H1 (cell line): ENCODE measurements at regions not wholly inside any gene's neighbourhood (a gene's known extent, or its start where the extent isn't known, plus 50 kb on each side); places are given as distances from the start of the nearest gene placed in this dataset.

Source experiments
- CTCF ChIA-PET: fragments of 300-600 bp; sonication (Branson Sonifier 250); formaldehyde crosslinking; loops from one replicate; lab custom pipeline; 2021; ENCODE audit not compliant: partially characterized antibody; lab: Charles Lee
- POLR2A ChIA-PET: fragments of 300-600 bp; sonication (Branson Sonifier 250); formaldehyde crosslinking; loops from one replicate; lab custom pipeline; 2021; ENCODE audit warnings: inconsistent platforms; ENCODE audit not compliant: partially characterized antibody; lab: Charles Lee
- DNase-seq, 2 experiments: peaks; one replicate each; pipeline versions ENCODE4 v3.0.0 to v3.0.0-alpha.2; 2010 to 2022; ENCODE audit warnings: low spot score in 2 of 2, low read depth in 1 of 2, mixed read lengths in 1 of 2
- FAIRE-seq: peaks from 2 replicates; lab custom pipeline; 2011; peaks lifted over from hg19 to GRCh38; lab: Jason Lieb, UNC
- H2AFZ ChIP-seq: 2 replicates; pipeline ENCODE4 v1.8.1; 2012; ENCODE audit warnings: low read length, inconsistent platforms
- H2AK5ac ChIP-seq: 2 replicates; pipeline ENCODE4 v1.6.1; 2013; ENCODE audit warnings: low read depth, low read length
- H2BK120ac ChIP-seq: replicated peaks from 2 replicates; pipeline ENCODE3; 2013; ENCODE audit warnings: low read depth, low read length, inconsistent platforms
- H2BK12ac ChIP-seq: 2 replicates; pipeline ENCODE4 v1.6.1; 2013; ENCODE audit warnings: low read depth, low read length
- H2BK15ac ChIP-seq: 2 replicates; pipeline ENCODE4 v1.6.1; 2013; ENCODE audit warnings: low read length
- H2BK20ac ChIP-seq: 2 replicates; pipeline ENCODE4 v1.6.1; 2013; ENCODE audit warnings: low read length
- H2BK5ac ChIP-seq: 2 replicates; pipeline ENCODE4 v1.6.1; 2013; ENCODE audit warnings: low read depth, low read length
- H3K14ac ChIP-seq: 2 replicates; pipeline ENCODE4 v1.6.1; 2013; ENCODE audit warnings: inconsistent platforms; ENCODE audit not compliant: insufficient read length
- H3K18ac ChIP-seq: 2 replicates; pipeline ENCODE4 v1.6.1; 2013; ENCODE audit warnings: low read length; ENCODE audit errors: extremely low read depth
- H3K23ac ChIP-seq: 2 replicates; pipeline ENCODE4 v1.6.1; 2013; ENCODE audit warnings: inconsistent platforms; ENCODE audit not compliant: insufficient read length
- H3K23me2 ChIP-seq: 2 replicates; pipeline ENCODE4 v1.6.1; 2013; ENCODE audit warnings: low read depth, low read length
- H3K27ac ChIP-seq: 2 replicates; pipeline ENCODE4 v1.6.1; 2011; ENCODE audit warnings: low read depth, low read length, inconsistent platforms
- H3K27me3 ChIP-seq, 4 experiments: replicated peaks in 1 of 4; 1 replicate in 1 of 4; 2 replicates in 3 of 4; pipeline versions ENCODE4 v1.6.1 to v1.8.1; 2011 to 2013; ENCODE audit warnings: low read length in 3 of 4, mild to moderate bottlenecking in 3 of 4, inconsistent platforms in 2 of 4, mixed read lengths in 2 of 4, moderate library complexity in 1 of 4; ENCODE audit not compliant: control insufficient read depth in 3 of 4, insufficient read depth in 3 of 4; ENCODE audit errors: extremely low read depth in 1 of 4
- H3K36me3 ChIP-seq, 4 experiments: 2 replicates each; pipeline versions ENCODE4 v1.6.1 to v1.8.1; 2011 to 2013; ENCODE audit warnings: mild to moderate bottlenecking in 4 of 4, low read length in 3 of 4, moderate library complexity in 2 of 4, control low read depth in 1 of 4, inconsistent platforms in 1 of 4; ENCODE audit not compliant: insufficient read depth in 4 of 4, control insufficient read depth in 2 of 4
- H3K4ac ChIP-seq: replicated peaks from 2 replicates; pipeline ENCODE3; 2013; ENCODE audit warnings: low read length, low read depth, mixed read lengths, inconsistent platforms; ENCODE audit not compliant: insufficient read length
- H3K4me1 ChIP-seq, 4 experiments: replicated peaks in 1 of 4; 1 replicate in 1 of 4; 2 replicates in 3 of 4; pipeline versions ENCODE4 v1.6.1 to v1.8.1; 2011 to 2013; ENCODE audit warnings: low read length in 3 of 4, inconsistent platforms in 2 of 4, mixed read lengths in 1 of 4; ENCODE audit not compliant: insufficient read depth in 4 of 4, control insufficient read depth in 3 of 4
- H3K4me2 ChIP-seq, 2 experiments: 2 replicates each; pipeline versions ENCODE4 v1.6.1 to v1.8.1; 2011 to 2013; ENCODE audit warnings: low read depth in 2 of 2, low read length in 2 of 2, control low read depth in 1 of 2, inconsistent platforms in 1 of 2, mild to moderate bottlenecking in 1 of 2; ENCODE audit not compliant: insufficient read depth in 1 of 2
- H3K4me3 ChIP-seq, 4 experiments: fragments of 200-600, 300-600 bp in 1 of 4; sonication (generic), shearing (Covaris generic), sonication (Bioruptor Twin) in 1 of 4; 2 replicates each; pipeline versions ENCODE4 v1.5.1 to v1.8.1; 2011 to 2016; ENCODE audit warnings: low read length in 4 of 4, low read depth in 3 of 4, control low read depth in 2 of 4, inconsistent platforms in 2 of 4, mild to moderate bottlenecking in 2 of 4, mixed read lengths in 1 of 4, moderate library complexity in 1 of 4; ENCODE audit not compliant: insufficient read depth in 2 of 4; ENCODE audit errors: extremely low read depth in 1 of 4
- H3K56ac ChIP-seq: replicated peaks from 2 replicates; pipeline ENCODE3; 2013; ENCODE audit warnings: low read depth, mild to moderate bottlenecking, mixed read lengths, low read length, inconsistent platforms; ENCODE audit not compliant: insufficient read length
- H3K79me1 ChIP-seq: 2 replicates; pipeline ENCODE4 v1.6.1; 2013; ENCODE audit warnings: low read depth, low read length, control low read depth
- H3K79me2 ChIP-seq, 2 experiments: 2 replicates each; pipeline versions ENCODE4 v1.6.1 to v1.8.1; 2012 to 2013; ENCODE audit warnings: low read length in 2 of 2, mild to moderate bottlenecking in 2 of 2, inconsistent platforms in 1 of 2; ENCODE audit not compliant: insufficient read depth in 2 of 2, control insufficient read depth in 1 of 2
- H3K9ac ChIP-seq, 4 experiments: replicated peaks in 1 of 4; 1 replicate in 1 of 4; 2 replicates in 3 of 4; pipeline versions ENCODE4 v1.6.1 to v1.8.1; 2011 to 2013; ENCODE audit warnings: low read depth in 3 of 4, low read length in 3 of 4, control low read depth in 2 of 4, mild to moderate bottlenecking in 2 of 4, moderate library complexity in 2 of 4, inconsistent platforms in 1 of 4; ENCODE audit errors: extremely low read depth in 1 of 4
- H3K9me3 ChIP-seq, 2 experiments: 2 replicates each; pipeline versions ENCODE4 v1.6.1 to v1.8.1; 2012 to 2013; ENCODE audit warnings: mild to moderate bottlenecking in 2 of 2, moderate library complexity in 2 of 2, control low read depth in 1 of 2, inconsistent platforms in 1 of 2, low read depth in 1 of 2, low read length in 1 of 2, mixed read lengths in 1 of 2; ENCODE audit not compliant: insufficient read depth in 2 of 2
- H4K20me1 ChIP-seq, 2 experiments: replicated peaks in 1 of 2; 2 replicates each; pipeline versions ENCODE3 to v1.8.1; 2011 to 2013; ENCODE audit warnings: inconsistent platforms in 2 of 2, low read length in 2 of 2, mild to moderate bottlenecking in 1 of 2; ENCODE audit not compliant: insufficient read depth in 2 of 2, control insufficient read depth in 1 of 2
- H4K5ac ChIP-seq: 2 replicates; pipeline ENCODE4 v1.6.1; 2013; ENCODE audit warnings: low read length, low read depth, mixed read lengths, inconsistent platforms; ENCODE audit not compliant: insufficient read length
- H4K8ac ChIP-seq: 2 replicates; pipeline ENCODE4 v1.8.0; 2013; ENCODE audit warnings: mild to moderate bottlenecking, moderate library complexity, low read length, inconsistent platforms; ENCODE audit not compliant: insufficient read depth; ENCODE audit errors: extremely low read depth
- H4K91ac ChIP-seq: replicated peaks from 2 replicates; pipeline ENCODE3; 2013; ENCODE audit warnings: low read length, mixed read lengths, inconsistent platforms; ENCODE audit not compliant: insufficient read length
- ASH2L ChIP-seq: fragments of 200-600, 300-600 bp; sonication (generic); IDR thresholded peaks from one replicate; pipeline ENCODE4 v1.7.1; 2017; ENCODE audit warnings: low read length
- BCL11A ChIP-seq, 2 experiments: IDR thresholded peaks; one replicate each; pipeline ENCODE4 v1.6.1; 2011; ENCODE audit warnings: low read depth in 2 of 2, low read length in 2 of 2, mild to moderate bottlenecking in 2 of 2
- CBX8 ChIP-seq: fragments of 300-800, 300-1000 bp; sonication (generic); IDR thresholded peaks from 2 replicates; pipeline ENCODE4 v1.7.1; 2016; ENCODE audit warnings: low read depth, low read length, borderline replicate concordance
- CEBPB ChIP-seq: IDR thresholded peaks from 2 replicates; pipeline ENCODE4 v1.6.1; 2012; ENCODE audit warnings: low read depth, low read length
- EGR1 ChIP-seq: IDR thresholded peaks from 2 replicates; pipeline ENCODE4 v1.6.1; 2011; ENCODE audit warnings: low read depth, low read length, borderline replicate concordance
- FOSL1 ChIP-seq: IDR thresholded peaks from 2 replicates; pipeline ENCODE4 v1.6.1; 2011; ENCODE audit warnings: mild to moderate bottlenecking, low read depth, low read length, moderate library complexity; ENCODE audit not compliant: insufficient read depth
- JUN ChIP-seq: IDR thresholded peaks from 2 replicates; pipeline ENCODE4 v1.6.1; 2011; ENCODE audit warnings: low read depth, mild to moderate bottlenecking, improper control_type of control experiment, low read length
- NRF1 ChIP-seq: IDR thresholded peaks from 2 replicates; pipeline ENCODE4 v1.6.1; 2011; ENCODE audit warnings: mild to moderate bottlenecking, low read depth, low read length, improper control_type of control experiment
- RNF2 ChIP-seq: fragments of 200-900, 300-1000 bp; sonication (generic); IDR thresholded peaks from 2 replicates; pipeline ENCODE4 v1.7.1; 2016; ENCODE audit warnings: borderline replicate concordance, low read depth, mild to moderate bottlenecking, antibody characterized with exemption, low read length; ENCODE audit not compliant: poor library complexity, severe bottlenecking; ENCODE audit errors: missing control alignments
- RXRA ChIP-seq: IDR thresholded peaks from 2 replicates; pipeline ENCODE4 v1.6.1; 2011; ENCODE audit warnings: low read depth, mild to moderate bottlenecking, low read length, moderate library complexity; ENCODE audit not compliant: insufficient read depth
- SP1 ChIP-seq: IDR thresholded peaks from 2 replicates; pipeline ENCODE4 v1.6.1; 2011; ENCODE audit warnings: low read depth, low read length
- TAF1 ChIP-seq: IDR thresholded peaks from 2 replicates; pipeline ENCODE4 v1.6.1; 2011; ENCODE audit warnings: mild to moderate bottlenecking, low read depth, low read length
- TBP ChIP-seq: IDR thresholded peaks from 2 replicates; pipeline ENCODE4 v1.6.1; 2011; ENCODE audit warnings: low read depth, low read length, improper control_type of control experiment
- YY1 ChIP-seq: IDR thresholded peaks from 2 replicates; pipeline ENCODE4 v1.6.1; 2011; ENCODE audit warnings: low read depth, mild to moderate bottlenecking, low read length
- WGBS, 2 experiments: shearing (Covaris generic) in 1 of 2; methylation state at CpG; one replicate each; pipeline versions ENCODE4 v1.1.6 to v1.1.7; 2013 to 2015; ENCODE audit warnings: low lambda C conversion rate in 2 of 2, mixed read lengths in 2 of 2, inconsistent platforms in 1 of 2, low coverage in 1 of 2, missing lambda C conversion rate in 1 of 2; ENCODE audit not compliant: insufficient replicate concordance in 2 of 2, insufficient coverage in 1 of 2, insufficient read length in 1 of 2; ENCODE audit errors: extremely low coverage in 1 of 2, missing lambda C conversion rate in 1 of 2; 5-methylcytosine and 5-hydroxymethylcytosine counted together

DNA sequence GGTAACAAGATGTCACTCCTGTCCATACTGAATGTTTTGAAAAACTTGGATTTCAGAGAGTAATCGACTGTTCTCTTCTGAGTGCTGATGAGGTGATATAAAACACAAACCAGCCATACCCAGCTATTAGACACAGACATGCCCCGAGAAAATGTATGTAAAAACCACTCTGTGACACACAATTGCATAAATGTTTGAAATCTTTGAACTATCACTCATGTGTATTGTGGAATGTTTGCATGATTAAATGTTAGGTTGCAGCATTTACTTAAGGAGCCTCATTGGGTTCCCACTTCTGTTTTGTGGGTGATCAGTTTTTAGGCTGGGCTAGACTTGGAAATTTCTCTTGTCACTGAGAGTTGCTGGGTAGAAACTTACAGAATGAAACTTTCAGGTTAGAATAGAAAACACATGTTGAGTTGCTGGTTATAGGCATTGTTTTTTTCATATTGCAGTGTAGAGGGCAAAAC is 270.4 kb upstream of the B3GALT2 start:
- Histone ChIP-seq H4K8ac (no peak overlapping the region), H3K14ac (no peak overlapping the region), H3K9me3 (no peaks in the 10 kb centered on the region), H2BK12ac (no peak overlapping the region), H3K18ac (no peak overlapping the region), H3K56ac (no peak overlapping the region), H3K4me3 (no peak overlapping the region), H4K5ac (no peak overlapping the region), H3K4ac (no peak overlapping the region), H3K79me2 (no peaks in the 10 kb centered on the region), H3K27ac (no peak overlapping the region), H2BK120ac (no peak overlapping the region), H4K20me1 (no peaks in the 10 kb centered on the region), H2BK15ac (no peak overlapping the region), H2AK5ac (no peak overlapping the region), H3K36me3 (no peaks in the 10 kb centered on the region), H3K9ac (no peak overlapping the region), H3K27me3 (no peaks in the 10 kb centered on the region), H3K4me2 (no peak overlapping the region), H3K79me1 (no peaks in the 10 kb centered on the region), H2AFZ (no peak overlapping the region), H3K23me2 (no peaks in the 10 kb centered on the region), H3K4me1 (no peaks in the 10 kb centered on the region), H4K91ac (no peak overlapping the region), H2BK20ac (no peak overlapping the region), H3K23ac (no peak overlapping the region), H2BK5ac (no peak overlapping the region)
- ChIA-PET POLR2A (no interaction called here), CTCF (no interaction called here)
- no peak for DNase-seq
- no peak for FAIRE-seq
- 94% methylated on average over 2 of the region's 2 CpGs; no CpG with 5 or more reads in 1 of the 2 experiments for WGBS, 2 experiments
- no peak for TF ChIP-seq EGR1
- TF ChIP-seq TBP = no peak
- TF ChIP-seq BCL11A (IDR thresholded peaks at IDR 0.05; ENCODE audit: low read depth in 2 of 2, low read length in 2 of 2) = no peak
- TF ChIP-seq CBX8 = no peak
- no peak for TF ChIP-seq ASH2L
- TF ChIP-seq TAF1 = no peak
- TF ChIP-seq SP1 = no peak
- no peak for TF ChIP-seq FOSL1
- TF ChIP-seq YY1 = no peak
- TF ChIP-seq CEBPB = no peak
- no peak for TF ChIP-seq JUN
- TF ChIP-seq NRF1 = no peak
- no peak for TF ChIP-seq RXRA
- no peak for TF ChIP-seq RNF2
